HepG2 (cell line): ENCODE measurements at regions not wholly inside any gene's neighbourhood (a gene's known extent, or its start where the extent isn't known, plus 50 kb on each side); places are given as distances from the start of the nearest gene placed in this dataset.

Experiments
- CREB1 ChIP-seq, 2 experiments: fragments of 450-650 bp in 1 of 2; IDR thresholded peaks; 2 replicates each; pipeline ENCODE4 v1.6.1; 2016 to 2017; ENCODE audit warnings: control low read depth in 1 of 2, mild to moderate bottlenecking in 1 of 2, missing compliant biosample characterization in 1 of 2, missing genetic modification characterization in 1 of 2
- KDM4B ChIP-seq: sonication (generic); formaldehyde crosslinking; IDR thresholded peaks from 2 replicates; pipeline ENCODE4 v1.4.0; 2020; ENCODE audit warnings: missing genetic modification reagents
- POLR2A ChIP-seq, 2 experiments: IDR thresholded peaks; 2 replicates each; pipeline ENCODE4 v1.6.1; 2011; ENCODE audit warnings: low read depth in 2 of 2, low read length in 2 of 2, mild to moderate bottlenecking in 1 of 2, moderate library complexity in 1 of 2; ENCODE audit not compliant: insufficient read depth in 1 of 2
- POLR2AphosphoS5 ChIP-seq: IDR thresholded peaks from 2 replicates; pipeline ENCODE4 v1.6.1; 2012; ENCODE audit warnings: low read depth, low read length
- SRF ChIP-seq: IDR thresholded peaks from 2 replicates; pipeline ENCODE4 v1.6.1; 2011; ENCODE audit warnings: mild to moderate bottlenecking, low read depth, low read length, moderate library complexity
- TAF1 ChIP-seq: sonication (generic); formaldehyde crosslinking; IDR thresholded peaks from 2 replicates; pipeline ENCODE4 v1.4.0; 2020; ENCODE audit warnings: missing genetic modification reagents
- TRIM24 ChIP-seq: sonication (generic); formaldehyde crosslinking; IDR thresholded peaks from 2 replicates; pipeline ENCODE4 v1.8.0; 2022; ENCODE audit warnings: mild to moderate bottlenecking, missing genetic modification reagents
- YY1 ChIP-seq: IDR thresholded peaks from 2 replicates; pipeline ENCODE4 v1.6.1; 2011; ENCODE audit warnings: low read length, low read depth, moderate library complexity, mild to moderate bottlenecking; ENCODE audit not compliant: insufficient read depth, insufficient replicate concordance
- ZFP62 ChIP-seq: sonication (generic); formaldehyde crosslinking; IDR thresholded peaks from 2 replicates; pipeline ENCODE4 v1.4.0; 2020; ENCODE audit warnings: missing genetic modification reagents
- ZNF225 ChIP-seq: sonication (generic); formaldehyde crosslinking; IDR thresholded peaks from 2 replicates; pipeline ENCODE4 v1.4.0; 2020; ENCODE audit warnings: mild to moderate bottlenecking, missing genetic modification reagents
- ZNF274 ChIP-seq: sonication (generic); formaldehyde crosslinking; IDR thresholded peaks from 2 replicates; pipeline ENCODE4 v1.5.1; 2020; ENCODE audit warnings: mild to moderate bottlenecking, missing genetic modification reagents
- ZNF615 ChIP-seq: sonication (generic); formaldehyde crosslinking; IDR thresholded peaks from 2 replicates; pipeline ENCODE4 v1.5.0; 2020; ENCODE audit warnings: mild to moderate bottlenecking, missing genetic modification reagents, borderline replicate concordance
- ZNF678 ChIP-seq: sonication (generic); formaldehyde crosslinking; IDR thresholded peaks from 2 replicates; pipeline ENCODE4 v1.4.0; 2020; ENCODE audit warnings: mild to moderate bottlenecking, missing genetic modification reagents

GRCh38 chr5:51047369-51047768 is 335.9 kb upstream of the ISL1 start:
- no peak for TF ChIP-seq POLR2AphosphoS5
- TF ChIP-seq POLR2A (IDR thresholded peaks at IDR 0.05; ENCODE audit: insufficient read depth in 1 of 2, low read depth in 2 of 2, low read length in 2 of 2), result no peak
- TF ChIP-seq TAF1 (CRISPR knock-in tag), result no peak
- no peak for TF ChIP-seq ZNF678 (CRISPR knock-in tag)
- TF ChIP-seq YY1, result no peak
- no peak for TF ChIP-seq CREB1 (IDR thresholded peaks at IDR 0.05)
- TF ChIP-seq CREB1 (CRISPR knock-in tag; IDR thresholded peaks at IDR 0.05), result no peak
- TF ChIP-seq TRIM24 (CRISPR knock-in tag), result no peak
- TF ChIP-seq SRF, result no peak
- TF ChIP-seq ZNF274 (CRISPR knock-in tag), result no peak
- no peak for TF ChIP-seq ZNF615 (CRISPR knock-in tag)
- TF ChIP-seq ZNF225 (CRISPR knock-in tag), result no peak
- no peak for TF ChIP-seq ZFP62 (CRISPR knock-in tag)
- TF ChIP-seq KDM4B (CRISPR knock-in tag), result no peak
